Body of pancreas (tissue), 4 donors: ENCODE measurements at regions not wholly inside any gene's neighbourhood (a gene's known extent, or its start where the extent isn't known, plus 50 kb on each side); places are given as distances from the start of the nearest gene placed in this dataset.

Experiments used
- ATAC-seq: fragments of 150-250 bp; one replicate; pipeline ENCODE4 v1.9.1; 2016
- DNase-seq, 4 donors: peaks; one replicate each; pipeline ENCODE4 v3.0.0-alpha.2; 2019
- H3K27ac ChIP-seq, 4 donors: fragments of 200-600 bp; sonication (generic); 1 replicate in 3 of 4; 2 replicates in 1 of 4; pipeline versions ENCODE4 v1.5.1 to v1.6.1; 2016 to 2019; ENCODE audit warnings: mild to moderate bottlenecking in 1 of 4, mixed read lengths in 1 of 4, moderate library complexity in 1 of 4
- H3K27me3 ChIP-seq, 2 donors: fragments of 200-600 bp; sonication (generic); one replicate each; pipeline ENCODE4 v1.6.0; 2016; ENCODE audit warnings: mild to moderate bottlenecking in 1 of 2
- H3K36me3 ChIP-seq, 2 donors: fragments of 200-600 bp; sonication (generic); replicated peaks in 1 of 2; 2 replicates each; pipeline ENCODE4 v1.5.1; 2016; ENCODE audit warnings: low read depth in 2 of 2; ENCODE audit not compliant: insufficient read depth in 1 of 2
- H3K4me1 ChIP-seq: fragments of 200-600 bp; sonication (generic); one replicate; pipeline ENCODE4 v1.6.0; 2016
- H3K4me3 ChIP-seq, 2 donors: fragments of 200-600 bp; sonication (generic); 1 replicate in 1 of 2; 2 replicates in 1 of 2; pipeline ENCODE4 v1.5.1; 2016 to 2019
- H3K9me3 ChIP-seq, 3 donors: fragments of 200-600 bp; sonication (generic); 1 replicate in 2 of 3; 2 replicates in 1 of 3; pipeline ENCODE4 v1.5.1; 2016
- CTCF ChIP-seq, 7 experiments: fragments of 450-650 bp in 4 of 7; fragments of 200-600 bp in 3 of 7; sonication (generic) in 3 of 7; IDR thresholded peaks; one replicate each; pipeline ENCODE4 v1.5.1; 2016 to 2019; ENCODE audit warnings: antibody characterized with exemption in 7 of 7
- POLR2A ChIP-seq, 3 donors: fragments of 450-650 bp; IDR thresholded peaks; one replicate each; pipeline ENCODE4 v1.6.1; 2016; ENCODE audit warnings: antibody characterized with exemption in 3 of 3, mild to moderate bottlenecking in 2 of 3
- WGBS, 2 donors: methylation state at CpG; one replicate each; pipeline ENCODE4 v1.1.5; 2017; 5-methylcytosine and 5-hydroxymethylcytosine counted together
- intact Hi-C: fragments of 100-400 bp; cut with DNase I; formaldehyde crosslinking; loops from one replicate; pipeline ENCODE4 v1.15.1; 2023

GRCh38 chr13:75072891-75073290 is 409.1 kb downstream of the TBC1D4 start:
- H3K9me3 ChIP-seq = no peaks in the 10 kb centered on the region
- H3K36me3 ChIP-seq = no peaks in the 10 kb centered on the region
- 54 to 64% methylated on average over 6 of the region's 6 CpGs for WGBS, 2 donors
- DNase-seq = no peak
- H3K4me1 ChIP-seq = no peaks in the 10 kb centered on the region
- no peak overlapping the region for H3K4me3 ChIP-seq
- no peak for ATAC-seq
- no peaks in the 10 kb centered on the region for H3K27me3 ChIP-seq
- no peak overlapping the region for H3K27ac ChIP-seq
- TF ChIP-seq POLR2A (IDR thresholded peaks at IDR 0.05) (no peak), CTCF (IDR thresholded peaks at IDR 0.05) (no peak)
- intact Hi-C loops = no loop called here

DNA sequence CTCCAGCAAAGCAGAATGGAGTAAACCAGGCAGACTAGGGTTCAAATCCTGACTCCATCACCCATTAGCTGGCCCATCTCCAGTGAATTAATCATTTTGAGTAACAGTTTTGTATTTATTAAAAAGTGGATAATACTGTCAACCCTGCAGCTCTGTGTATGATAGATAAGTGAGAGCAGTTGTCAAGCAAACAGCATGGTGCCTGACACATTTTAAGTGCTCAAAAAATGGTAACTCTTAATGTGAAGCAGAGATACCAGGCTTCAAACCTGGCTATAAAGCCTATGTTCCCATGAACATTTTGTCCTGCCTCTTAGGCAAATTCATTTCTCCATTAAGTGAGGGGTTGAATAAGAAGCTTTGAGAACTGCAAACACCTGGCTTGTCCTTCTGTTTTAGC is 409.6 kb downstream of the TBC1D4 start:
- H3K27me3 ChIP-seq = no peaks in the 10 kb centered on the region
- no peaks in the 10 kb centered on the region for H3K9me3 ChIP-seq
- H3K4me1 ChIP-seq = no peaks in the 10 kb centered on the region
- no peak overlapping the region for H3K4me3 ChIP-seq
- H3K36me3 ChIP-seq = no peaks in the 10 kb centered on the region
- no peak for DNase-seq
- ATAC-seq = no peak
- TF ChIP-seq CTCF (IDR thresholded peaks at IDR 0.05) (no peak), POLR2A (IDR thresholded peaks at IDR 0.05) (no peak)
- intact Hi-C loops = no loop called here
- H3K27ac ChIP-seq = no peak overlapping the region

DNA sequence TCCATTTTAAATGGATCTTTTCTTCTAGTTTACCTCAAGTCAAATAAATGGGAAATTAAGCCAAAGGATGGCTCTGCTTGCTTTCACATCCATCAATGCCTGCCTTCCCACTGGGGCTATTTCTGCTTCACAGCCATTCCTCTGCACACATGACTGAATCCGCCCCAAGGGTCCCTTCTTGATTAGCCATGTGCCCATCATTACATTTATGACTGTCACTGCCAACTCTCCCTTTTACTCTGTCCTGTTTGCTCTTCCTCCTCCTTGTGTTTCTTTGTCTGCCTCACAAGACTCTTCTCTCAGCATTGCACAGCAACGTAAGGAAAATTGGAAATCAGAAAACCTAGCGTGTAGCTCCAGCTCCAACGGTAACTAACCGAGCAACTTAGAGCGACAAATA is 410.2 kb downstream of the TBC1D4 start:
- no peak for DNase-seq
- H3K36me3 ChIP-seq = no peaks in the 10 kb centered on the region
- no peaks in the 10 kb centered on the region for H3K27me3 ChIP-seq
- no peak overlapping the region for H3K4me3 ChIP-seq
- TF ChIP-seq POLR2A (IDR thresholded peaks at IDR 0.05) = no peak
- TF ChIP-seq CTCF (IDR thresholded peaks at IDR 0.05) = no peak
- no peaks in the 10 kb centered on the region for H3K9me3 ChIP-seq
- WGBS, 2 donors = 76 to 78% methylated on average over 6 of the region's 6 CpGs
- ATAC-seq = no peak
- no peaks in the 10 kb centered on the region for H3K4me1 ChIP-seq
- no peak overlapping the region for H3K27ac ChIP-seq
- intact Hi-C loops = no loop called here

GRCh38 chr13:75071395-75071794 is 410.6 kb downstream of the TBC1D4 start:
- DNase-seq = no peak
- Histone ChIP-seq H3K36me3 (no peaks in the 10 kb centered on the region), H3K4me3 (no peak overlapping the region), H3K4me1 (no peaks in the 10 kb centered on the region), H3K27me3 (no peaks in the 10 kb centered on the region), H3K9me3 (no peaks in the 10 kb centered on the region), H3K27ac (no peak overlapping the region)
- intact Hi-C loops = no loop called here
- no peak for TF ChIP-seq POLR2A (IDR thresholded peaks at IDR 0.05)
- no peak for TF ChIP-seq CTCF (IDR thresholded peaks at IDR 0.05)
- no peak for ATAC-seq
- WGBS, 2 donors = 25 to 33% methylated on average over 2 of the region's 2 CpGs

GRCh38 chr13:75061909-75062308 is 420.1 kb downstream of the TBC1D4 start:
- intact Hi-C loops = no loop called here
- Histone ChIP-seq H3K36me3 (no peaks in the 10 kb centered on the region), H3K4me1 (no peaks in the 10 kb centered on the region), H3K4me3 (no peak overlapping the region), H3K27ac (no peak overlapping the region), H3K27me3 (no peaks in the 10 kb centered on the region), H3K9me3 (peaks cover 0 to 4% (median 0%) of the 10 kb centered on the region in 3 donors)
- no peak for TF ChIP-seq CTCF (IDR thresholded peaks at IDR 0.05)
- no peak for TF ChIP-seq POLR2A (IDR thresholded peaks at IDR 0.05)
- DNase-seq (no peak), ATAC-seq (no peak)
